ENCODE measurements at regions not wholly inside any gene's neighbourhood (a gene's known extent, or its start where the extent isn't known, plus 50 kb on each side); places are given as distances from the start of the nearest gene placed in this dataset.
"Not testable (repeated sequence)": the region's sequence is repeated elsewhere in the genome, so short reads cannot be mapped to it uniquely, and the experiment has no call there.

- Mint-ChIP-seq H3K27me3 (no peaks in the 10 kb centered on the region), H3K4me1 (no peaks in the 10 kb centered on the region), H3K9me3 (peaks cover 3% of the 10 kb centered on the region), H3K36me3 (no peaks in the 10 kb centered on the region), H3K4me3 (no peak overlapping the region), H3K27ac (no peak overlapping the region)
- no peak for ATAC-seq
Measured at GRCh38 chr3:82137861-82138260, 376.4 kb upstream of the GBE1 start.

- H3K9me3 Mint-ChIP-seq, result peaks cover 3% of the 10 kb centered on the region
- no peak for ATAC-seq
- H3K36me3 Mint-ChIP-seq, result no peaks in the 10 kb centered on the region
- H3K27ac Mint-ChIP-seq, result no peak overlapping the region
- H3K4me1 Mint-ChIP-seq, result no peaks in the 10 kb centered on the region
- no peak overlapping the region for H3K4me3 Mint-ChIP-seq
- no peaks in the 10 kb centered on the region for H3K27me3 Mint-ChIP-seq
Measured at GRCh38 chr3:82137050-82137449, 375.6 kb upstream of the GBE1 start.

GRCh38 chr3:82133070-82133606 lies 371.7 kb upstream of the GBE1 start:
- peak; percentile 56 for ATAC-seq

GRCh38 chr3:82132210-82133069 lies 371.0 kb upstream of the GBE1 start:
- Mint-ChIP-seq H3K9me3 (no peaks in the 10 kb centered on the region), H3K4me1 (no peaks in the 10 kb centered on the region)

More at GRCh38 chr3:82133070-82133606, 371.7 kb upstream of the GBE1 start:
- H3K4me1 Mint-ChIP-seq, result no peaks in the 10 kb centered on the region
- H3K9me3 Mint-ChIP-seq, result no peaks in the 10 kb centered on the region
- H3K27me3 Mint-ChIP-seq, result no peaks in the 10 kb centered on the region
- no peak overlapping the region for H3K4me3 Mint-ChIP-seq
- H3K27ac Mint-ChIP-seq, result no peak overlapping the region
- no peaks in the 10 kb centered on the region for H3K36me3 Mint-ChIP-seq

GRCh38 chr3:82130046-82130445 lies 368.6 kb upstream of the GBE1 start:
- H3K27me3 Mint-ChIP-seq, result no peaks in the 10 kb centered on the region
- H3K36me3 Mint-ChIP-seq, result no peaks in the 10 kb centered on the region
- no peaks in the 10 kb centered on the region for H3K4me1 Mint-ChIP-seq
- peak; percentile 44 for ATAC-seq
- H3K9me3 Mint-ChIP-seq, result no peaks in the 10 kb centered on the region
- no peak overlapping the region for H3K4me3 Mint-ChIP-seq
- H3K27ac Mint-ChIP-seq, result no peak overlapping the region

More at GRCh38 chr3:82132210-82133069, 371.0 kb upstream of the GBE1 start:
- Mint-ChIP-seq H3K36me3 (no peaks in the 10 kb centered on the region), H3K4me3 (no peak overlapping the region), H3K27me3 (no peaks in the 10 kb centered on the region), H3K27ac (no peak overlapping the region)
- no peak for ATAC-seq

- Mint-ChIP-seq H3K36me3 (no peaks in the 10 kb centered on the region), H3K4me1 (no peaks in the 10 kb centered on the region), H3K4me3 (no peak overlapping the region), H3K9me3 (no peaks in the 10 kb centered on the region), H3K27me3 (no peaks in the 10 kb centered on the region), H3K27ac (no peak overlapping the region)
- ATAC-seq, result no peak
Measured at GRCh38 chr3:82129221-82129801, 367.9 kb upstream of the GBE1 start.

- Mint-ChIP-seq H3K27ac (no peak overlapping the region), H3K27me3 (no peaks in the 10 kb centered on the region), H3K4me3 (no peak overlapping the region), H3K9me3 (no peaks in the 10 kb centered on the region), H3K36me3 (no peaks in the 10 kb centered on the region), H3K4me1 (no peaks in the 10 kb centered on the region)
- ATAC-seq, result no peak
Measured at GRCh38 chr3:82128271-82128670, 366.8 kb upstream of the GBE1 start.

- Mint-ChIP-seq H3K36me3 (no peaks in the 10 kb centered on the region), H3K27ac (no peak overlapping the region), H3K4me3 (no peak overlapping the region), H3K4me1 (no peaks in the 10 kb centered on the region), H3K27me3 (no peaks in the 10 kb centered on the region), H3K9me3 (peaks cover 2% of the 10 kb centered on the region)
- ATAC-seq, result no peak
Measured at GRCh38 chr3:82122554-82123345, 361.3 kb upstream of the GBE1 start.

GRCh38 chr3:82114589-82114988 lies 353.1 kb upstream of the GBE1 start:
- peaks cover 16% of the 10 kb centered on the region for H3K9me3 Mint-ChIP-seq
- no peak overlapping the region for H3K4me3 Mint-ChIP-seq
- no peaks in the 10 kb centered on the region for H3K4me1 Mint-ChIP-seq
- no peaks in the 10 kb centered on the region for H3K36me3 Mint-ChIP-seq
- H3K27me3 Mint-ChIP-seq, result no peaks in the 10 kb centered on the region
- no peak overlapping the region for H3K27ac Mint-ChIP-seq
- no peak for ATAC-seq

GRCh38 chr3:82110721-82111120 lies 349.3 kb upstream of the GBE1 start:
- H3K4me3 Mint-ChIP-seq, H3K4me1 Mint-ChIP-seq, H3K27me3 Mint-ChIP-seq, ATAC-seq, H3K27ac Mint-ChIP-seq, H3K36me3 Mint-ChIP-seq: not testable (repeated sequence)
- H3K9me3 Mint-ChIP-seq, result peaks cover 17% of the 10 kb centered on the region

- Mint-ChIP-seq H3K27me3 (no peaks in the 10 kb centered on the region), H3K4me3 (no peak overlapping the region), H3K36me3 (no peaks in the 10 kb centered on the region), H3K4me1 (no peaks in the 10 kb centered on the region), H3K27ac (no peak overlapping the region), H3K9me3 (no peaks in the 10 kb centered on the region)
- ATAC-seq, result no peak
Measured at GRCh38 chr3:82103241-82103640, 341.8 kb upstream of the GBE1 start.

GRCh38 chr3:82100378-82100777 lies 338.9 kb upstream of the GBE1 start:
- no peak overlapping the region for H3K4me3 Mint-ChIP-seq
- no peaks in the 10 kb centered on the region for H3K4me1 Mint-ChIP-seq
- no peaks in the 10 kb centered on the region for H3K27me3 Mint-ChIP-seq
- no peaks in the 10 kb centered on the region for H3K9me3 Mint-ChIP-seq
- no peak overlapping the region for H3K27ac Mint-ChIP-seq
- no peaks in the 10 kb centered on the region for H3K36me3 Mint-ChIP-seq
- no peak for ATAC-seq

GRCh38 chr3:82093641-82094040 lies 332.2 kb upstream of the GBE1 start:
- H3K27me3 Mint-ChIP-seq, result no peaks in the 10 kb centered on the region
- H3K36me3 Mint-ChIP-seq, result no peaks in the 10 kb centered on the region
- no peak overlapping the region for H3K4me3 Mint-ChIP-seq
- no peaks in the 10 kb centered on the region for H3K4me1 Mint-ChIP-seq
- H3K9me3 Mint-ChIP-seq, result no peaks in the 10 kb centered on the region
- ATAC-seq, result no peak
- no peak overlapping the region for H3K27ac Mint-ChIP-seq

- Mint-ChIP-seq H3K9me3 (no peaks in the 10 kb centered on the region), H3K27me3 (no peaks in the 10 kb centered on the region), H3K4me3 (no peak overlapping the region), H3K27ac (no peak overlapping the region), H3K4me1 (no peaks in the 10 kb centered on the region), H3K36me3 (no peaks in the 10 kb centered on the region)
- no peak for ATAC-seq
Measured at GRCh38 chr3:82088749-82089148, 327.3 kb upstream of the GBE1 start.

- no peaks in the 10 kb centered on the region for H3K36me3 Mint-ChIP-seq
- no peak for ATAC-seq
- H3K27me3 Mint-ChIP-seq, result no peaks in the 10 kb centered on the region
- H3K4me1 Mint-ChIP-seq, result no peaks in the 10 kb centered on the region
- no peak overlapping the region for H3K4me3 Mint-ChIP-seq
- H3K27ac Mint-ChIP-seq, result no peak overlapping the region
- no peaks in the 10 kb centered on the region for H3K9me3 Mint-ChIP-seq
Measured at GRCh38 chr3:82087958-82088357, 326.5 kb upstream of the GBE1 start.

Data from stimulated activated memory B cell treated with anti-CD40 and anti-IgM and Interleukin-4, amounts not matched to agents 10 μg/mL and 1 μg/mL and 100 μg/mL, for 72 hours (primary cell).